ENCODE measurements at regions not wholly inside any gene's neighbourhood (a gene's known extent, or its start where the extent isn't known, plus 50 kb on each side); places are given as distances from the start of the nearest gene placed in this dataset.
"Not testable (repeated sequence)": the region's sequence is repeated elsewhere in the genome, so short reads cannot be mapped to it uniquely, and the experiment has no call there.

GRCh38 chr5:106408141-106408540 lies 1262.6 kb downstream of the EFNA5 start:
- H3K27me3 Mint-ChIP-seq, result no peaks in the 10 kb centered on the region
- H3K4me1 Mint-ChIP-seq, result no peaks in the 10 kb centered on the region
- no peak overlapping the region for H3K27ac Mint-ChIP-seq
- H3K36me3 Mint-ChIP-seq (ENCODE audit: low read depth), result no peaks in the 10 kb centered on the region
- H3K9me3 ChIP-seq (ENCODE audit: control insufficient read depth, low read length, poor library complexity, severe bottlenecking), result no peaks in the 10 kb centered on the region
- H3K4me3 Mint-ChIP-seq, result no peak overlapping the region
- no peak for ATAC-seq
- no peak for DNase-seq

GRCh38 chr5:106401561-106401960 lies 1269.2 kb downstream of the EFNA5 start:
- H3K27me3 Mint-ChIP-seq, result no peaks in the 10 kb centered on the region
- H3K27ac Mint-ChIP-seq, result no peak overlapping the region
- no peaks in the 10 kb centered on the region for H3K4me1 Mint-ChIP-seq
- H3K9me3 ChIP-seq (ENCODE audit: control insufficient read depth, low read length, poor library complexity, severe bottlenecking), result no peaks in the 10 kb centered on the region
- DNase-seq (no peak), ATAC-seq (no peak)
- H3K4me3 Mint-ChIP-seq, result no peak overlapping the region
- no peaks in the 10 kb centered on the region for H3K36me3 Mint-ChIP-seq (ENCODE audit: low read depth)

- no peak overlapping the region for H3K4me3 Mint-ChIP-seq
- no peaks in the 10 kb centered on the region for H3K9me3 ChIP-seq (ENCODE audit: control insufficient read depth, low read length, poor library complexity, severe bottlenecking)
- no peak overlapping the region for H3K27ac Mint-ChIP-seq
- H3K27me3 Mint-ChIP-seq, result no peaks in the 10 kb centered on the region
- no peak for DNase-seq
- H3K36me3 Mint-ChIP-seq (ENCODE audit: low read depth), result no peaks in the 10 kb centered on the region
- no peaks in the 10 kb centered on the region for H3K4me1 Mint-ChIP-seq
- ATAC-seq, result no peak
Measured at GRCh38 chr5:106399391-106399790, 1271.3 kb downstream of the EFNA5 start.

- Mint-ChIP-seq H3K4me1 (no peaks in the 10 kb centered on the region), H3K27ac (no peak overlapping the region), H3K27me3 (no peaks in the 10 kb centered on the region), H3K36me3 (ENCODE audit: low read depth) (no peaks in the 10 kb centered on the region), H3K4me3 (no peak overlapping the region)
- no peak for ATAC-seq
- no peak for DNase-seq
- H3K9me3 ChIP-seq (ENCODE audit: control insufficient read depth, low read length, poor library complexity, severe bottlenecking), result no peaks in the 10 kb centered on the region
Measured at GRCh38 chr5:106397700-106398099, 1273.0 kb downstream of the EFNA5 start.

- Mint-ChIP-seq H3K4me3 (no peak overlapping the region), H3K27me3 (no peaks in the 10 kb centered on the region), H3K36me3 (ENCODE audit: low read depth) (no peaks in the 10 kb centered on the region), H3K4me1 (no peaks in the 10 kb centered on the region), H3K27ac (no peak overlapping the region)
- ATAC-seq, result no peak
- H3K9me3 ChIP-seq (ENCODE audit: control insufficient read depth, low read length, poor library complexity, severe bottlenecking), result no peaks in the 10 kb centered on the region
- DNase-seq, result no peak
Measured at GRCh38 chr5:106393276-106393675, 1277.5 kb downstream of the EFNA5 start.

- no peak overlapping the region for H3K4me3 Mint-ChIP-seq
- DNase-seq, result no peak
- no peak overlapping the region for H3K27ac Mint-ChIP-seq
- H3K4me1 Mint-ChIP-seq, result no peaks in the 10 kb centered on the region
- ATAC-seq, result no peak
- no peaks in the 10 kb centered on the region for H3K36me3 Mint-ChIP-seq (ENCODE audit: low read depth)
- no peaks in the 10 kb centered on the region for H3K27me3 Mint-ChIP-seq
- no peaks in the 10 kb centered on the region for H3K9me3 ChIP-seq (ENCODE audit: control insufficient read depth, low read length, poor library complexity, severe bottlenecking)
Measured at GRCh38 chr5:106392766-106393165, 1278.0 kb downstream of the EFNA5 start.

- H3K27ac Mint-ChIP-seq; DNase-seq; H3K4me1 Mint-ChIP-seq; H3K27me3 Mint-ChIP-seq; H3K36me3 Mint-ChIP-seq (ENCODE audit: low read depth); ATAC-seq; H3K4me3 Mint-ChIP-seq; H3K9me3 ChIP-seq (ENCODE audit: control insufficient read depth, low read length, poor library complexity, severe bottlenecking): not testable (repeated sequence)
Measured at GRCh38 chr5:106387767-106388166, 1283.0 kb downstream of the EFNA5 start.

- no peak overlapping the region for H3K4me3 Mint-ChIP-seq
- H3K36me3 Mint-ChIP-seq (ENCODE audit: low read depth), result no peaks in the 10 kb centered on the region
- no peaks in the 10 kb centered on the region for H3K4me1 Mint-ChIP-seq
- no peaks in the 10 kb centered on the region for H3K27me3 Mint-ChIP-seq
- no peak overlapping the region for H3K27ac Mint-ChIP-seq
- H3K9me3 ChIP-seq (ENCODE audit: control insufficient read depth, low read length, poor library complexity, severe bottlenecking), result no peaks in the 10 kb centered on the region
- ATAC-seq (no peak), DNase-seq (no peak)
Measured at GRCh38 chr5:106386287-106386686, 1284.5 kb downstream of the EFNA5 start.

- ATAC-seq, result no peak
- no peak overlapping the region for H3K27ac Mint-ChIP-seq
- H3K4me1 Mint-ChIP-seq, result no peaks in the 10 kb centered on the region
Measured at GRCh38 chr5:106380736-106381135, 1290.0 kb downstream of the EFNA5 start.

GRCh38 chr5:106376522-106376921 lies 1294.2 kb downstream of the EFNA5 start:
- no peak overlapping the region for H3K27ac Mint-ChIP-seq
- no peaks in the 10 kb centered on the region for H3K36me3 Mint-ChIP-seq (ENCODE audit: low read depth)
- no peaks in the 10 kb centered on the region for H3K27me3 Mint-ChIP-seq
- H3K4me1 Mint-ChIP-seq, result no peaks in the 10 kb centered on the region
- DNase-seq, result no peak
- H3K9me3 ChIP-seq (ENCODE audit: control insufficient read depth, low read length, poor library complexity, severe bottlenecking), result no peaks in the 10 kb centered on the region
- no peak overlapping the region for H3K4me3 Mint-ChIP-seq
- no peak for ATAC-seq

More at GRCh38 chr5:106380736-106381135, 1290.0 kb downstream of the EFNA5 start:
- no peaks in the 10 kb centered on the region for H3K36me3 Mint-ChIP-seq (ENCODE audit: low read depth)
- no peak for DNase-seq
- H3K9me3 ChIP-seq (ENCODE audit: control insufficient read depth, low read length, poor library complexity, severe bottlenecking), result no peaks in the 10 kb centered on the region
- H3K27me3 Mint-ChIP-seq, result no peaks in the 10 kb centered on the region
- H3K4me3 Mint-ChIP-seq, result no peak overlapping the region

- H3K4me3 Mint-ChIP-seq, result no peak overlapping the region
- H3K4me1 Mint-ChIP-seq, result no peaks in the 10 kb centered on the region
- H3K36me3 Mint-ChIP-seq (ENCODE audit: low read depth), result no peaks in the 10 kb centered on the region
- ATAC-seq (no peak), DNase-seq (no peak)
- no peak overlapping the region for H3K27ac Mint-ChIP-seq
- H3K9me3 ChIP-seq (ENCODE audit: control insufficient read depth, low read length, poor library complexity, severe bottlenecking), result no peaks in the 10 kb centered on the region
- no peaks in the 10 kb centered on the region for H3K27me3 Mint-ChIP-seq
Measured at GRCh38 chr5:106374956-106375355, 1295.8 kb downstream of the EFNA5 start.

GRCh38 chr5:106368021-106368420 lies 1302.7 kb downstream of the EFNA5 start:
- Mint-ChIP-seq H3K27ac (no peak overlapping the region), H3K4me1 (no peaks in the 10 kb centered on the region), H3K4me3 (no peak overlapping the region), H3K27me3 (no peaks in the 10 kb centered on the region), H3K36me3 (ENCODE audit: low read depth) (no peaks in the 10 kb centered on the region)
- DNase-seq, result no peak
- H3K9me3 ChIP-seq (ENCODE audit: control insufficient read depth, low read length, poor library complexity, severe bottlenecking), result peaks cover 2% of the 10 kb centered on the region
- no peak for ATAC-seq

- H3K9me3 ChIP-seq (ENCODE audit: control insufficient read depth, low read length, poor library complexity, severe bottlenecking), result peaks cover 2% of the 10 kb centered on the region
- H3K27ac Mint-ChIP-seq, result no peak overlapping the region
- H3K36me3 Mint-ChIP-seq (ENCODE audit: low read depth), result no peaks in the 10 kb centered on the region
- H3K27me3 Mint-ChIP-seq, result no peaks in the 10 kb centered on the region
- H3K4me1 Mint-ChIP-seq, result no peaks in the 10 kb centered on the region
- ATAC-seq, result no peak
- DNase-seq, result no peak
- no peak overlapping the region for H3K4me3 Mint-ChIP-seq
Measured at GRCh38 chr5:106367281-106367680, 1303.5 kb downstream of the EFNA5 start.

GRCh38 chr5:106363578-106363977 lies 1307.2 kb downstream of the EFNA5 start:
- H3K4me3 Mint-ChIP-seq, result no peak overlapping the region
- no peaks in the 10 kb centered on the region for H3K27me3 Mint-ChIP-seq
- H3K36me3 Mint-ChIP-seq (ENCODE audit: low read depth), result no peaks in the 10 kb centered on the region
- H3K9me3 ChIP-seq (ENCODE audit: control insufficient read depth, low read length, poor library complexity, severe bottlenecking), result peaks cover 2% of the 10 kb centered on the region
- no peak overlapping the region for H3K27ac Mint-ChIP-seq
- no peak for DNase-seq
- H3K4me1 Mint-ChIP-seq, result no peaks in the 10 kb centered on the region
- ATAC-seq, result no peak

GRCh38 chr5:106361905-106362304 lies 1308.8 kb downstream of the EFNA5 start:
- Mint-ChIP-seq H3K36me3 (ENCODE audit: low read depth) (no peaks in the 10 kb centered on the region), H3K4me1 (no peaks in the 10 kb centered on the region)
- no peak for ATAC-seq

More at GRCh38 chr5:106361905-106362304, 1308.8 kb downstream of the EFNA5 start:
- no peaks in the 10 kb centered on the region for H3K27me3 Mint-ChIP-seq
- peaks cover 2% of the 10 kb centered on the region for H3K9me3 ChIP-seq (ENCODE audit: control insufficient read depth, low read length, poor library complexity, severe bottlenecking)
- H3K27ac Mint-ChIP-seq, result no peak overlapping the region
- no peak overlapping the region for H3K4me3 Mint-ChIP-seq
- no peak for DNase-seq
